ENCODE measurements at regions not wholly inside any gene's neighbourhood (a gene's known extent, or its start where the extent isn't known, plus 50 kb on each side); places are given as distances from the start of the nearest gene placed in this dataset.

- TF ChIP-seq CTCF (conservative IDR thresholded peaks at IDR 0.05 in 1 of 2, IDR thresholded peaks at IDR 0.05 in 1 of 2; ENCODE audit: low read depth in 1 of 2, low read length in 2 of 2), result no peak
- TF ChIP-seq EZH2 (IDR thresholded peaks at IDR 0.05; ENCODE audit: low read length, missing control alignments), result no peak
Observed at GRCh38 chr18:60570172-60570571, 197.6 kb upstream of the MC4R start.

Measured in fibroblast of lung (primary cell).